GM23338 (cell line): ENCODE measurements at regions not wholly inside any gene's neighbourhood (a gene's known extent, or its start where the extent isn't known, plus 50 kb on each side); places are given as distances from the start of the nearest gene placed in this dataset.

Source experiments
- ATAC-seq: fragments of 200-7000 bp; cut with Tn5 transposase; 3 replicates; pipeline ENCODE4 v1.9.1; 2020
- DNase-seq: peaks from one replicate; pipeline ENCODE4 v3.0.0-alpha.2; 2015; ENCODE audit warnings: low spot score
- H2AFZ ChIP-seq: fragments of 200-600 bp; sonication (generic); 2 replicates; pipeline ENCODE4 v1.8.0; 2016; ENCODE audit warnings: antibody characterized with exemption, mild to moderate bottlenecking, moderate library complexity
- H3F3A ChIP-seq: fragments of 200-600 bp; sonication (generic); replicated peaks from 2 replicates; pipeline ENCODE4 v1.8.0; 2017; ENCODE audit warnings: antibody characterized with exemption, mixed run types, low read depth
- H3K27ac ChIP-seq: fragments of 200-600 bp; sonication (generic); 2 replicates; pipeline ENCODE4 v1.6.1; 2016; ENCODE audit warnings: low read depth
- H3K27me3 ChIP-seq: fragments of 200-600 bp; sonication (generic); 2 replicates; pipeline ENCODE4 v1.8.0; 2016; ENCODE audit warnings: mild to moderate bottlenecking, mixed run types, moderate library complexity; ENCODE audit not compliant: insufficient read depth
- H3K36me3 ChIP-seq: fragments of 200-600 bp; sonication (generic); 2 replicates; pipeline ENCODE4 v1.8.0; 2016; ENCODE audit warnings: mild to moderate bottlenecking; ENCODE audit not compliant: insufficient read depth
- H3K4me1 ChIP-seq: fragments of 200-600 bp; sonication (generic); 2 replicates; pipeline ENCODE4 v1.8.0; 2016; ENCODE audit warnings: mild to moderate bottlenecking, moderate library complexity; ENCODE audit not compliant: insufficient read depth
- H3K4me2 ChIP-seq: fragments of 200-600 bp; sonication (generic); 2 replicates; pipeline ENCODE4 v1.7.1; 2017; ENCODE audit warnings: mixed run types
- H3K4me3 ChIP-seq: fragments of 200-600 bp; sonication (generic); 2 replicates; pipeline ENCODE4 v1.6.1; 2016; ENCODE audit warnings: mixed run types
- H3K79me2 ChIP-seq: fragments of 200-600 bp; sonication (generic); replicated peaks from 2 replicates; pipeline ENCODE4 v1.8.0; 2017; ENCODE audit warnings: mild to moderate bottlenecking; ENCODE audit not compliant: insufficient read depth
- H3K9me2 ChIP-seq: fragments of 200-600 bp; sonication (generic); 2 replicates; pipeline ENCODE4 v1.8.0; 2017; ENCODE audit not compliant: insufficient read depth
- H4K20me1 ChIP-seq: fragments of 200-600 bp; sonication (generic); replicated peaks from 2 replicates; pipeline ENCODE4 v1.8.0; 2017; ENCODE audit warnings: mild to moderate bottlenecking; ENCODE audit not compliant: insufficient read depth
- H3K27ac Mint-ChIP-seq: 2 replicates; pipeline ENCODE4 v1.8.0; 2020; ENCODE audit warnings: inconsistent platforms, mild to moderate bottlenecking, moderate library complexity, mixed read lengths
- H3K27me3 Mint-ChIP-seq: 3 replicates; pipeline ENCODE4 v1.8.0; 2022; ENCODE audit warnings: low read depth, mild to moderate bottlenecking, moderate library complexity, mixed read lengths, inconsistent platforms; ENCODE audit not compliant: insufficient read depth, poor library complexity
- H3K36me3 Mint-ChIP-seq: 3 replicates; pipeline ENCODE4 v1.8.0; 2021; ENCODE audit warnings: low read depth, mild to moderate bottlenecking, inconsistent platforms, moderate library complexity, mixed read lengths
- H3K4me1 Mint-ChIP-seq: 3 replicates; pipeline ENCODE4 v1.8.0; 2020; ENCODE audit warnings: mild to moderate bottlenecking, inconsistent platforms, mixed read lengths
- H3K4me3 Mint-ChIP-seq: 3 replicates; pipeline ENCODE4 v1.8.0; 2021; ENCODE audit warnings: moderate library complexity, mild to moderate bottlenecking, inconsistent platforms, mixed read lengths
- H3K9me3 Mint-ChIP-seq: 3 replicates; pipeline ENCODE4 v1.8.0; 2020; ENCODE audit warnings: moderate library complexity, mild to moderate bottlenecking, inconsistent platforms, mixed read lengths
- CREB1 ChIP-seq: fragments of 250-450 bp; sonication (Bioruptor Pico); IDR thresholded peaks from 2 replicates; pipeline ENCODE4 v1.5.0; 2020; ENCODE audit warnings: low read depth, mild to moderate bottlenecking, moderate library complexity
- EZH2 ChIP-seq: fragments of 200-600 bp; sonication (generic); IDR thresholded peaks from one replicate; pipeline ENCODE4 v1.8.0; 2017; ENCODE audit warnings: antibody characterized with exemption, mild to moderate bottlenecking, low read depth; ENCODE audit not compliant: unreplicated experiment
- EZH2phosphoT487 ChIP-seq: fragments of 200-600 bp; sonication (generic); IDR thresholded peaks from one replicate; pipeline ENCODE4 v1.8.1; 2018; ENCODE audit warnings: antibody characterized with exemption; ENCODE audit not compliant: unreplicated experiment
- JUNB ChIP-seq: IDR thresholded peaks from one replicate; pipeline ENCODE4 v1.6.1; 2016; ENCODE audit warnings: antibody characterized with exemption; ENCODE audit not compliant: unreplicated experiment
- NANOG ChIP-seq: IDR thresholded peaks from 2 replicates; pipeline ENCODE4 v1.6.1; 2016; ENCODE audit warnings: antibody characterized with exemption, borderline replicate concordance
- POLR2AphosphoS5 ChIP-seq: IDR thresholded peaks from 2 replicates; pipeline ENCODE4 v1.6.1; 2016; ENCODE audit warnings: antibody characterized with exemption, low read depth
- STAT1 ChIP-seq: IDR thresholded peaks from one replicate; pipeline ENCODE4 v1.6.1; 2016; ENCODE audit warnings: antibody characterized with exemption; ENCODE audit not compliant: unreplicated experiment
- ZNF114 ChIP-seq: fragments of 250-450 bp; sonication (Bioruptor Pico); IDR thresholded peaks from 2 replicates; pipeline ENCODE4 v1.5.0; 2020; ENCODE audit warnings: mild to moderate bottlenecking, moderate library complexity
- TF ChIP-seq, protein P1 (sequence below): IDR thresholded peaks from one replicate; pipeline ENCODE4 v1.6.1; 2018; ENCODE audit warnings: antibody characterized with exemption; ENCODE audit not compliant: unreplicated experiment
- TF ChIP-seq, protein P2 (sequence below): IDR thresholded peaks from 2 replicates; pipeline ENCODE4 v1.6.1; 2016; ENCODE audit warnings: antibody characterized with exemption

DNA sequence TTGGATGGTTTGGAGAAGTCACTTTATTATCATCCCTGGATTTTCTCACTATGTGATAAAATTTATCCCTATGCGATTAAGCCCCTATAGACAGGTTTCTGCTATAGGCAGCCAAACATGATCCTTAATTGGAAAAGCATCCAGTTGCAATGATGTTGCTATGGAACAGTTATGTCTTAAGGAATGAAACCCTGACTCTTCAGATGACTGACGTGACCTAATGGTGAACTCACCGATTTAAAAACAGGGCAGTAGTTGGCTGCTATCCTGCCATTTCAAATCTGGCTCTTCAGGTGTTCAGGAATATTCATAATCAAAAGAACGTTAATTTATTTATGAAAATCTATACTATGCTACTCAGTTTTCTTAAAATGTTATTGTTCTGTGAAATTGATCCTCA, 106.8 kb upstream of the ROBO1 start:
- H2AFZ ChIP-seq, result no peak overlapping the region
- H3K27ac ChIP-seq, result no peak overlapping the region
- no peaks in the 10 kb centered on the region for H3F3A ChIP-seq
- DNase-seq (no peak), ATAC-seq (no peak)
- no peaks in the 10 kb centered on the region for H3K79me2 ChIP-seq
- H3K27me3 ChIP-seq, result no peaks in the 10 kb centered on the region
- H4K20me1 ChIP-seq, result no peaks in the 10 kb centered on the region
- TF ChIP-seq POLR2AphosphoS5 (no peak), ZNF114 (CRISPR knock-in tag) (no peak), STAT1 (no peak)
- TF ChIP-seq, protein P1, sequence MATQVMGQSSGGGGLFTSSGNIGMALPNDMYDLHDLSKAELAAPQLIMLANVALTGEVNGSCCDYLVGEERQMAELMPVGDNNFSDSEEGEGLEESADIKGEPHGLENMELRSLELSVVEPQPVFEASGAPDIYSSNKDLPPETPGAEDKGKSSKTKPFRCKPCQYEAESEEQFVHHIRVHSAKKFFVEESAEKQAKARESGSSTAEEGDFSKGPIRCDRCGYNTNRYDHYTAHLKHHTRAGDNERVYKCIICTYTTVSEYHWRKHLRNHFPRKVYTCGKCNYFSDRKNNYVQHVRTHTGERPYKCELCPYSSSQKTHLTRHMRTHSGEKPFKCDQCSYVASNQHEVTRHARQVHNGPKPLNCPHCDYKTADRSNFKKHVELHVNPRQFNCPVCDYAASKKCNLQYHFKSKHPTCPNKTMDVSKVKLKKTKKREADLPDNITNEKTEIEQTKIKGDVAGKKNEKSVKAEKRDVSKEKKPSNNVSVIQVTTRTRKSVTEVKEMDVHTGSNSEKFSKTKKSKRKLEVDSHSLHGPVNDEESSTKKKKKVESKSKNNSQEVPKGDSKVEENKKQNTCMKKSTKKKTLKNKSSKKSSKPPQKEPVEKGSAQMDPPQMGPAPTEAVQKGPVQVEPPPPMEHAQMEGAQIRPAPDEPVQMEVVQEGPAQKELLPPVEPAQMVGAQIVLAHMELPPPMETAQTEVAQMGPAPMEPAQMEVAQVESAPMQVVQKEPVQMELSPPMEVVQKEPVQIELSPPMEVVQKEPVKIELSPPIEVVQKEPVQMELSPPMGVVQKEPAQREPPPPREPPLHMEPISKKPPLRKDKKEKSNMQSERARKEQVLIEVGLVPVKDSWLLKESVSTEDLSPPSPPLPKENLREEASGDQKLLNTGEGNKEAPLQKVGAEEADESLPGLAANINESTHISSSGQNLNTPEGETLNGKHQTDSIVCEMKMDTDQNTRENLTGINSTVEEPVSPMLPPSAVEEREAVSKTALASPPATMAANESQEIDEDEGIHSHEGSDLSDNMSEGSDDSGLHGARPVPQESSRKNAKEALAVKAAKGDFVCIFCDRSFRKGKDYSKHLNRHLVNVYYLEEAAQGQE, result no peak
- TF ChIP-seq, protein P2, sequence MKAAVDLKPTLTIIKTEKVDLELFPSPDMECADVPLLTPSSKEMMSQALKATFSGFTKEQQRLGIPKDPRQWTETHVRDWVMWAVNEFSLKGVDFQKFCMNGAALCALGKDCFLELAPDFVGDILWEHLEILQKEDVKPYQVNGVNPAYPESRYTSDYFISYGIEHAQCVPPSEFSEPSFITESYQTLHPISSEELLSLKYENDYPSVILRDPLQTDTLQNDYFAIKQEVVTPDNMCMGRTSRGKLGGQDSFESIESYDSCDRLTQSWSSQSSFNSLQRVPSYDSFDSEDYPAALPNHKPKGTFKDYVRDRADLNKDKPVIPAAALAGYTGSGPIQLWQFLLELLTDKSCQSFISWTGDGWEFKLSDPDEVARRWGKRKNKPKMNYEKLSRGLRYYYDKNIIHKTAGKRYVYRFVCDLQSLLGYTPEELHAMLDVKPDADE, result no peak
- Mint-ChIP-seq H3K36me3 (peaks cover 9% of the 10 kb centered on the region; the same call in 2 of the 3 replicates), H3K27me3 (no peaks in the 10 kb centered on the region), H3K9me3 (peaks cover 10% of the 10 kb centered on the region), H3K27ac (no peak overlapping the region), H3K4me3 (no peak overlapping the region), H3K4me1 (peaks cover 4% of the 10 kb centered on the region)
- H3K4me3 ChIP-seq, result no peak overlapping the region
- H3K9me2 ChIP-seq, result no peaks in the 10 kb centered on the region; the same call in 1 of the 2 replicates
- peaks cover 4% of the 10 kb centered on the region; the same call in 1 of the 2 replicates for H3K4me1 ChIP-seq
- H3K36me3 ChIP-seq, result no peaks in the 10 kb centered on the region
- H3K4me2 ChIP-seq, result no peak overlapping the region

DNA sequence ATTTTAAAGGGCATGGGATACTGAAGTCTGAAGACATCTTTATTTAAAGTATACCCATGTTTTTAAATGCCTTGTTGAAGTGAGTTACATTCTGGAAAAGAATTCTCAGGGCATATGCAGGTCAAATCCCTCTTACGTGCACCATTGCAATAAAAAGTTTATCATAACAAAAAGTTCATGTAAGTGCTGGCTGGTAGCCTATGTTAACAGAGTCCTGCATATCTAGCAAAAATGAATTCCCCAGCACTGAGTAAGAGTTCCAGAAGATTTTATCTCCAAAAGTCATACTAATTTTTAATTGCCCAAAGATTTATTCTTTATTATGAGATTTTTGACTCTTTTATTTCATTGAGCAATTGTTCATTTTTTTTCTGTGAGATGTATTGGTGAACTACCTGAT, 104.7 kb upstream of the ROBO1 start:
- H3K4me1 Mint-ChIP-seq, result peaks cover 4% of the 10 kb centered on the region
- no peaks in the 10 kb centered on the region for H3K9me3 Mint-ChIP-seq
- Histone ChIP-seq H3K9me2 (no peaks in the 10 kb centered on the region; the same call in 1 of the 2 replicates), H3K4me2 (no peak overlapping the region), H4K20me1 (no peaks in the 10 kb centered on the region), H3K79me2 (no peaks in the 10 kb centered on the region), H3K4me1 (peaks cover 4% of the 10 kb centered on the region; the same call in 1 of the 2 replicates), H3K4me3 (no peak overlapping the region), H3K27me3 (no peaks in the 10 kb centered on the region), H3F3A (no peaks in the 10 kb centered on the region), H3K27ac (no peak overlapping the region), H2AFZ (no peak overlapping the region), H3K36me3 (no peaks in the 10 kb centered on the region)
- TF ChIP-seq EZH2phosphoT487 (no peak), CREB1 (no peak), NANOG (no peak), JUNB (no peak), EZH2 (no peak), ZNF114 (CRISPR knock-in tag) (no peak)
- TF ChIP-seq, protein P2, result no peak
- no peak overlapping the region for H3K4me3 Mint-ChIP-seq
- H3K36me3 Mint-ChIP-seq, result no peaks in the 10 kb centered on the region
- no peak for ATAC-seq
- no peak overlapping the region for H3K27ac Mint-ChIP-seq
- DNase-seq, result no peak
- no peaks in the 10 kb centered on the region for H3K27me3 Mint-ChIP-seq
